NCI-H774 (cell line): ENCODE measurements at regions not wholly inside any gene's neighbourhood (a gene's known extent, or its start where the extent isn't known, plus 50 kb on each side); places are given as distances from the start of the nearest gene placed in this dataset.
"Not testable (repeated sequence)": the region's sequence is repeated elsewhere in the genome, so short reads cannot be mapped to it uniquely, and the experiment has no call there.

Experiments
- DNase-seq: peaks from one replicate; lab custom pipeline; 2025; lab: John Stamatoyannopoulos, UW

- no peak for DNase-seq
These were observed 217.8 kb downstream of the SHOX start for GRCh38 chrX:848386-848785.

GRCh38 chrX:843306-843705, 212.7 kb downstream of the SHOX start:
- DNase-seq: no peak

- DNase-seq: no peak
These were observed 210.0 kb downstream of the SHOX start for GRCh38 chrX:840556-840955.

- DNase-seq: not testable (repeated sequence)
These were observed 208.1 kb downstream of the SHOX start for GRCh38 chrX:838666-839065.

GRCh38 chrX:835857-836256, 205.3 kb downstream of the SHOX start:
- DNase-seq: not testable (repeated sequence)

GRCh38 chrX:830532-830931, 199.9 kb downstream of the SHOX start:
- DNase-seq: no peak

- DNase-seq: no peak
These were observed 198.6 kb downstream of the SHOX start for GRCh38 chrX:829145-829544.

GRCh38 chrX:828411-828959, 197.9 kb downstream of the SHOX start:
- DNase-seq: no peak

GRCh38 chrX:826448-826847, 195.9 kb downstream of the SHOX start:
- DNase-seq: no peak

- no peak for DNase-seq
These were observed 195.4 kb downstream of the SHOX start for GRCh38 chrX:825991-826390.

GRCh38 chrX:823073-823472, 192.5 kb downstream of the SHOX start:
- DNase-seq: not testable (repeated sequence)

- DNase-seq: no peak
These were observed 190.9 kb downstream of the SHOX start for GRCh38 chrX:821327-822107.

GRCh38 chrX:819684-820083, 189.1 kb downstream of the SHOX start:
- no peak for DNase-seq

- no peak for DNase-seq
These were observed 187.2 kb downstream of the SHOX start for GRCh38 chrX:817759-818300.

GRCh38 chrX:817147-817546, 186.6 kb downstream of the SHOX start:
- not testable (repeated sequence) for DNase-seq

GRCh38 chrX:816411-816810, 185.8 kb downstream of the SHOX start:
- DNase-seq: no peak

GRCh38 chrX:810186-810585, 179.6 kb downstream of the SHOX start:
- DNase-seq: no peak

GRCh38 chrX:809081-809480, 178.5 kb downstream of the SHOX start:
- DNase-seq: no peak

- no peak for DNase-seq
These were observed 176.0 kb downstream of the SHOX start for GRCh38 chrX:806586-806985.

- DNase-seq: no peak
These were observed 175.4 kb downstream of the SHOX start for GRCh38 chrX:805988-806387.

- no peak for DNase-seq
These were observed 174.6 kb downstream of the SHOX start for GRCh38 chrX:805103-805670.

GRCh38 chrX:802846-803245, 172.3 kb downstream of the SHOX start:
- DNase-seq: no peak

- no peak for DNase-seq
These were observed 169.2 kb downstream of the SHOX start for GRCh38 chrX:799808-800207.
